ENCODE measurements at regions not wholly inside any gene's neighbourhood (a gene's known extent, or its start where the extent isn't known, plus 50 kb on each side); places are given as distances from the start of the nearest gene placed in this dataset.

GRCh38 chr1:186738926-186739325 lies 58.7 kb upstream of the PTGS2 start:
- TF ChIP-seq CTCF (IDR thresholded peaks at IDR 0.05; ENCODE audit: extremely low read depth in 1 of 2, insufficient read depth in 1 of 2, low read depth in 1 of 2, low read length in 2 of 2) (no peak), POLR2A (IDR thresholded peaks at IDR 0.05; ENCODE audit: low read depth, low read length) (no peak), POLR2AphosphoS5 (IDR thresholded peaks at IDR 0.05; ENCODE audit: insufficient read depth, low read depth, low read length) (no peak), EZH2 (IDR thresholded peaks at IDR 0.05; ENCODE audit: borderline replicate concordance, low read depth, low read length, severe bottlenecking) (no peak), MAX (IDR thresholded peaks at IDR 0.05; ENCODE audit: insufficient read depth, insufficient read length) (no peak), JUN (IDR thresholded peaks at IDR 0.05; ENCODE audit: borderline replicate concordance, insufficient read depth, insufficient read length, low read depth) (no peak), GATA2 (IDR thresholded peaks at IDR 0.05; ENCODE audit: insufficient read depth, insufficient read length, low read depth, low read length) (no peak), MYC (IDR thresholded peaks at IDR 0.05; ENCODE audit: low read depth, low read length) (no peak)

Measured in endothelial cell of umbilical vein (primary cell).